GM19468 (cell line): ENCODE measurements at regions not wholly inside any gene's neighbourhood (a gene's known extent, or its start where the extent isn't known, plus 50 kb on each side); places are given as distances from the start of the nearest gene placed in this dataset.
"Not testable (repeated sequence)": the region's sequence is repeated elsewhere in the genome, so short reads cannot be mapped to it uniquely, and the experiment has no call there.

ENCODE experiments used
- ATAC-seq: cut with Tn5 transposase; IDR thresholded peaks from one replicate; pipeline ENCODE4 v1.9.1; 2021; ENCODE audit warnings: mild to moderate bottlenecking, moderate library complexity, moderate number of reproducible peaks; ENCODE audit not compliant: unreplicated experiment; ENCODE audit errors: extremely low read depth

DNA sequence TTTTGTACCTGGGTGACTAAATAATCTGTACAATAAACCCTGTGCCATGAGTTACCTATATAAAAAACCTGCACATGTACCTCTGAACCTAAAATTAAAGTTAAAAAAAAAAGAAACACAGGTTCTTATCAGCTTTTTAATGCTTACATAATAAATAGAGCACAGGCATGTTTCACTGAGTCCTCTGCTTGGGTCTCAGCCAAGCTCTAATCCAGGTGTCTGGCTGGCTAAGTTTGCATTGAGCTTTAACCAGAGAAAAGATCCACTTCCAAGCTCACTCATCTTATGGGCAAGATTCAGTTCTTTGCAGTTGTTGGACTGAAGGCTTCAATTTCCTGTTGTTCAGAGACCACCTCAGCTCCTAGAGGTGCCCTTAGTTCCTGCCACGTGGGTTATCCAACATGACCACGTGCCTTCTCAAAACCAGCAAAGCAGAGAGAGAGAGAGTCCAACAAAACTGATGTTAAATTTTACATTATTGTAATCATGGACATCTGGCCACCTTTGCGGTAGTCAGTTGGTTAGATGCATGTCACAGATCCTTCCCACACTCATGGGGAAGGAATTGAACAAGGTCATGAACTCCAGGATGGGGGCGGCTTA is 68.2 kb upstream of the TMPRSS2 start:
- ATAC-seq: no peak

DNA sequence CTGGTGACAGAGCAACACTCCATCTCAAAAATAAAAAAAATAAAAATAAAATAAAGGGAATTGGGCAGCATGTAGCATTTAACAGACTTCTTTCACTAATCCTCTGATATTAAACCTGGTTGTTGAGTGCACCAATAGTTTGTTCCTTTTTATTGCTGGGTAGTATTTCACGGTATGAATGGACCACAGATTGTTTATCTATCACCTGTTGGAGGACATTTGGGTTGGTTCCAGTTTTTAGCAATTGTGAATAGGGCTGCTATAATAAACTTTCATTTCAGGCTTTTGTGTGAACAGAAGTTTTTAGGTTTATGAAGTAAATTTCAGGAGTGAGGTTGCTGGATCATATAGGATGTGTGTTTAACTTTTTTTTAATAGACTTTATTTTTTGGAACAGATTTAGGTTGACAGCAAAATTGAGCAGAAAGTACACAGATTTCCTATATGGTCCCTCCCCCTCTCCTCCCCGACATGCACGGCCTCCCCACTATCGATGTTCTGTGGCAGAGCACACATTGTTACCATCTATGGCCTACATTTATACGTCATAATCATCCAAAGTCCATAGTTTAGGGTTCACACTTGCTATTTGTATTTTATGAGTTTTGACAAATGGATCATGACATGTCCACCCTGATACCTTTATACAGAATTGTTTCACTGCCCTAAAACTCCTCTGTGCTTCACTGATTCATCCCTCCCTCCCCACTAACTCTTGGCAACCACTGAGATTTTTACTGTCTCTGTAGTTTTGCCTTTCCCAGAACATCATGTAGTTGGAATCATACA is 66.1 kb upstream of the TMPRSS2 start:
- ATAC-seq: no peak

DNA sequence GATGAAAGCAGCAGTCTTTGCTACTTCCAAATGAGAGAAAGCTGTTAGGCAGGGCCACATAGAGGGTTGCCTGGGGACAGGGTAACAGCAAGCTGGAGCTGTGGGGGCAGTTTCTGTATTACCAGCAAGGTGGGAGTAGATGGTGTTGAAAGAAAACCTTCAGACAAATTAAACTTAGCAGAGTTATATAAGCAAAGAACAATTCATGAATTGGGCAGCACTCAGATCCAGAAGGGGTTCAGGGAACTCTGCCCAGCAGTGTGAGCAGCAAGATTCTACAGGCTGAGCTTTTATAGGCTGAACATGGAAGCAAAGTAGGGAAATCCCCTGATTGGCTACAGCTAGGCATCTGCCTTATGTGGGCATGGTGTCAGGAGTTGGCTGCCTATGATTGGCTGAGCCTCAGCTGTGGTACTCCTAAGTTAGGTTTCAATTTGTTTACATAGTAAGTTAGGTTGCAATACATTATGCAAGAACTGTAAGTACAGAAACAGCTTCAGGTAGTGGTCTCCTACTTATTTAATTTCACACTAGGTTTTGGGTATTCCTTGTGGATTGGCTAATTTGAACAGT is 64.1 kb upstream of the TMPRSS2 start:
- no peak for ATAC-seq

DNA sequence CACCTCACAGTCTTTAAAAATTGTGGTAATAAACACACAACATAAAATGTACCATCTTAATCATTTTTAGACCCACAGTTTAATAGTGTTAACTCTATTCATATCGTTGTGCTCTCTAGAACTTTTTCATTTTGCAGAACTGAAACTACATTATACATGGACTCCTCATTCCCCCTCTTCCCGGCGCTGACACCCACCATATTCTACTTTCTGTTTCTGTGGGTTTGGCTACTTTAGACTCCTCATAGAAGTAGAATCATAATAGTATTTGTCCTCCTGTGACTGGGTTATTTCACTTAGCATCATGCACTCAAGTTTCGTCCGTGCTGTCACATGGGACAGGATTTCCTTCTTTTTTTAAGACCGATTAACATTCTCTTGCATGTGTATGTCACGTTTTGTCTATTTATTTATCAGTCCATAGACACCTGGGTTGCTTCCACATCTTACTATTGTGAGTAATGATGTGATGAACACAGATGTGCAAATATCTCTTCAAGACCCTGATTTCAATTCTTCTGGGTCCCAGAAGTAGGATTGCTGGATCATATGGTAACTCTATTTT is 62.9 kb upstream of the TMPRSS2 start:
- ATAC-seq: peak; percentile 31

DNA sequence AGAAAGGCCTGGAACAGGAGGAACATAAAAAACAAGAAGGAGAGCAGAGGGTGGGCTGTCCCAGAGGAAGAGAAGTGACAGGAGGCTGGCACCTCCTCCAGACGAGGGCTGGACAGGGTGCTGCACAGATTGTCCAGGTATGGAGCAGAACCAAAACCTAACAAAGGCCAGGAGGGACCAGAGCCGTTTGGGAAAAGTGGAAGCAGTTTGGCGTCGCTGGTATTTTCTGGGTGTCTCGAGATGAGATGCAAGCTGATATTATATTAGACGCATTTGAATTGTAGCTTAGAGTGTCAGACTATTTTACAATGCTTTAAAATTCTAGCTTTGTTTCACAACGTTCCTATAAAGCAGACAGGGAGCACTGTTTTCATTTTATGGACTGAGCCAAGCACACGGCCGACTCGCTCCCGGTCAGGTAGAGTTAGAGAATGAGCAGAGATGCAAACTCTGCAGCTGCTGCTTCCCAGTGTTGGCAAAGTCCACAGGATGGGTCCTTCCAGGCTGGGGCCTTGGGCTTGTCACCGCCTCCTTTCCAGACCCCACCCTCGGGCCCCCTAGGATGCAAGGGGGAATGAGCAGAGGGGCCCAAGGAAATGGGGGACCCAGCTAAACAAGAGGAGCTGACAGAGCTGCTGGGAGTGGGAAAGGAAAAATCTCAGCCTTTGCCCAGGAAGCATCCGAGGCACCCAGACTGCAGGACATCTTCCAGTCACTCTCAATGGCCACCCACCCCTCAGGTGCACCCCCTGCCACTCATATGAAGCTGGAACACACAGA is 60.8 kb upstream of the TMPRSS2 start:
- ATAC-seq: no peak

DNA sequence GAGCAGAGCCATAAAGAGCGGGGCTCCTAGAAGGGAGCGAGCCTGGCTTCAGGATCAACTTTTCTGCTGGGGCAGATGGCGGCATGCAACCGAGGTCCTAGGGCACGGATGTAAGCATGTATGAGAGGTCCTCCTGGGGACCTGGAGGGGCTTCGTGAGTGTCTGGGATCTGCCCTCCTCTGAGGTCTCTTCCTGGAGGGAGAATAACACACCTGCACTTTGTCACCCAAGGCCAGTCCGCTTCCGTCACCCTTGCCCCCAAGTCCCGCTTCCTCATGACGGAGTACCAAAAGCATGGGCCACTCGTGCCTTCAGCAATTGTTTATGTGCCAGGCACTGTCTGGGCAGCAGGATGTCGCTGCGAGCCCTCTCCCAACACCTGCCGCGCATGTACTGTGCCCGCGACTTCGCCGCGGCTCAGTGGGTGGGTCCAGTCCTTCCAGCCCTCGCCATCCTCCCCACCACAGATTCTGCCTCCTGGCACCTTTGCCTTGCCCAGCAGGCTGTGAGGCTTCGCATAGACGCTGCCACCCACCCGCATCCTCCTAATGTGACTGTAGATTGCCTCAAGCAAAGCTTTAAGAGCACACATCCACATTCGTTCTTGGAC is 60.0 kb upstream of the TMPRSS2 start:
- no peak for ATAC-seq

DNA sequence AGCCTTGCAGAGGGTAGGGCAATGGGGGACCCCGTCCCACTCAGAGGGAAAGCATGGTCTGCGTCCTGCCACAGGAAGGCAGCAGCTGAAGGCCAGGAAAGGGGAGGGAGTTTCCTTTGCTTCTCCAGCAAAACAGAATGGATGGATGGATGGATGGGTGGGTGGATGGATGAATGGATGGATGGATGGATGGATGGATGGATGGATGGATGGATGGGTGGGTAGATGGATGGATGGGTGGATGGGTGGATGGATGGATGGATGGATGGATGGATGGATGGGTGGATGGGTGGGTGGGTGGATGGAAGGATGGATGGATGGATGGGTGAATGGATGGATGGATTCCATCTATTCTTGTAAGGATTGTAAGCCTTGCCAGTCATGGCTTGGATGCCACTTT is 59.3 kb upstream of the TMPRSS2 start:
- not testable (repeated sequence) for ATAC-seq

DNA sequence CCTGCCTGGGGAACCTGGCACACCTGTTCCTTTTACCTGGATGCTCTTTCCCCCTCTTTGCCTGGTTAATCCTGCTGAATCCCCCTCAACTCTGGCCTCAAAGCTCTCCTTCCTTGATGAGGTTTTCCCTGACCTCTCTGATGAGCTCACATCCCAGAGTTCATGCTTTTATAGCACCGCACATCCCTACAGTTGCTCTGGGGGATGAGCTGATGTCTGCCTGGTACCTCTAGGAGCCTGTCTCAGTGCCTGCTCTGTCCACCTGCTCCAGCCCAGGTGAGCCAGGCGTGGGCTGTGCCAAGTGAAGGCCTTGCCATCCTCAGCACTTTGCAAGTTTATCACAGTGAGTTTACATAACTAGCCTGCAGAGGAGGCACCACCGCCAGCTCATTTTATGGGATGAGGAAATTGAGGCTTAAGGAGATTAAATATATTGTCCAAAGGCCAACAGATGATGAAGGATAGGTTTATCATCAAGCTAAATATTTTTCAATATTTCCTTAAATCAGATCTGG is 58.6 kb upstream of the TMPRSS2 start:
- no peak for ATAC-seq

DNA sequence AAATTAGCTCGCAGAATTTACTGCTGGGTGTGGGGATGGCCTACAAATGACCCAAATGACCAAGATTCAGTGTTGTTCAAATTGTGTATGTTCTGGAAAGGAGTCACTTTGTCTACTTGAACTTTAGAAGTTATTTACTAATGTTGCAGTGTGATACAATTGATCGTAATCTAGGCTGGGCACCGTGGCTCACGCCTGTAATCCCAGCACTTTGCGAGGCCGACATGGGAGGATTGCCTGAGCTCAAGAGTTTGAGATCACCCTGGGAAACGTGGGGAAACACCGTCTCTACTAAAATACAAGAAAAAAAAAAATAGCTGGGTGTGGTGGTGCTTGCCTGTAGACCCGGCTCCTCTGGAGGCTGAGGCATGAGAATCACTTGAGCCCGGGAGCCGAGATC is 57.6 kb upstream of the TMPRSS2 start:
- ATAC-seq: no peak

DNA sequence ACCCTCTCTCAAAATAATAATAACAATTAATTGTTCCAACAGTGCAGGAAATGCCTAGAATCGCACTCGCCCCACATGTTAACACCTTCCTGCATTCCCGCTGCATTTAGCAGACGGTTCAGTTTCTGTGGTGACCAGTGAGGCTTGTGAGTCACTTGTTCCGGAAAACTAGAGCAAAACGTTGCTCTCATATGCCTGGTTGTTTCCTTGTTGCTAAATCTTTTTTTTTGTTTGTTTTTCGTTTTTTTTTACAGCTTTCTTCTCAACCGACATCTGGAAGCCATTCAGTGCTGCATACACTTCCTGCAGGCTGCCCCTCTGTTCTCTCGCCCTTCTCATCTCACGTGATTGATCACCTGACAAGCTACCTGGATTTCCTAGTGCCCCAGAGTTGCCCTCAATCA is 56.9 kb upstream of the TMPRSS2 start:
- ATAC-seq: no peak

DNA sequence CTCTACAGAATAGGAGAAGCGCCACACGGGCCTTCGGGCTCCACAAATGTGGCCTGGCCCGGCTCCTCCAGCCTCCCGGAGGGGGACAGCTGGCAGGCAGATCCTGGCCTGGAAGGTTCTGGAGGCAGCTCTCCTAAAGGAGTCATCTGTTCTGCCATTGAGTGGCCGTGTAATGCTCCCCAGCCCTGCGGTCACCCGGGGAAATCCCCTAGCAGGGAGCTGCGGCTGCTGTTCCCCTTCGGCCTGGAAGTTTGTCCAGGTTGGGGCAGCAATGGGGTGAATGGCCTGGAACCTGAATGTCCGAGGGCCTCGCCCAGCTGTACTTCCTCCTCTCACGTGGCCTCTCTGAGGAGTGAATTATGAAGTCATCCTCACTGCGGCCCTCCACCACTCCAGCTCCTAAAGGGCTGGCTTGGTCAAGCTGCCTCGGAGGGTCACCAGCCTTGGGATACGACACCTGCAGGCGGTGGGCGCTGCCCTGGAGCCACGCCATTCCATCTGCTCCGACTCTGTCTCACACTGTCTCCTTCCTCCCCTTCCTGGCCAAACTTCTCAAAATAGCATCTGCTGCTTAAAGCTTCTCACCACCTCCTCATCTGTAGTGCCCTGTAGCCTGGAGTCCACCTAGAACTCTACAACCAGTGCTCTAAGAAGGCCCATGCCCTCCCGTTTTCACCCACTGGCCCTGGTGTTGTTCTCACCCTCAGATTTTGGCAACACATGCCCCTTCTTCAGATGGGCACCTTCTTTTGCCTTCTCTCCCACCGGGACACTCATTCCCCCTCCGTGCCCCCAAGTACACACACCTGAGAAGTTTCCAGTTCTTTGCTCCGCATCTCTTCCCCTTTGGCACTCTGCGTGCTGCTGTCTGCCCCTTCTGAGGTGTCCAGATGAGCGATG is 54.4 kb upstream of the TMPRSS2 start:
- ATAC-seq: no peak

DNA sequence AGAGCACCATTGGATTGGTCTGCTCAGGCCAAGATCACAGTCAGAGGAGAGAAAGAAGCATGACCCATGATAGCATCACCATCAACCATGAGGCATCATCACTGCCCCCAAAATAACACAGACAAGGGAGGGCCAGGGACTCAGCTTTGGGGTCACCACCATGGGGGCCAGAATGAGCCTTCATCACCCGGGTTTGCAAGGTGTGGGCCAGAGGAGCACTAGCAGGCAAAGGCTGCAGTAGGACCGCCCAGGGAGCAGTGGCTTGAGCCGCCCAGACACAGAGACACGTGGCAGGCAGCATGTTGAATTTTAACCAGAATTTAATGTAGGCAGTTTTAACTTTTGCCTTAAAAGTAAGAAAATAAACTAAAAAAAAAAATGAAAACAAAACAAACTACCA is 53.7 kb upstream of the TMPRSS2 start:
- no peak for ATAC-seq

DNA sequence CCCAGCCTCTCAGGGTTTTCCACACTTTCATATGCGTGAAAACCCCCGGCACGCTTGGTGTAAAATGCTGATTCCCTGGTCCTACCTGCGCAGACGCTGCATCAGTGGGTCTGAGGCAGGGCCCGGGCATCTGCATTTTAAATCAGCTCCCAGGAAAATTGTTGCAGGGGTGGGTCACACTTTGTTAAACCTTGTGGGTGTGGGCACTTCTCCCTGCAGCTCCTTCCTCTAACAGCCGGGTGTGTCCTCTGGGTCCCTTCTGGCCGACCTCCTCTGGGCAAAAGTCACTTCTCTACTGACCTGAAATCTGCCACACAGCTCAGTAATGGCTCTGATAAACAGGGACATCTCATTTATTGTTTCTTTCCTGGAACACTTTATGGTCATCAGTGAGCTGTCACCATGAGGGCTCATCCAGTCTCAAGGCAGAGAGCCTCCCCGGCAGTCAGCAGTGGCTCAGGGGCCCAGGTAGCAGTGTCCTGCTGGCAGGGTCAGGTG is 52.8 kb upstream of the TMPRSS2 start:
- no peak for ATAC-seq

DNA sequence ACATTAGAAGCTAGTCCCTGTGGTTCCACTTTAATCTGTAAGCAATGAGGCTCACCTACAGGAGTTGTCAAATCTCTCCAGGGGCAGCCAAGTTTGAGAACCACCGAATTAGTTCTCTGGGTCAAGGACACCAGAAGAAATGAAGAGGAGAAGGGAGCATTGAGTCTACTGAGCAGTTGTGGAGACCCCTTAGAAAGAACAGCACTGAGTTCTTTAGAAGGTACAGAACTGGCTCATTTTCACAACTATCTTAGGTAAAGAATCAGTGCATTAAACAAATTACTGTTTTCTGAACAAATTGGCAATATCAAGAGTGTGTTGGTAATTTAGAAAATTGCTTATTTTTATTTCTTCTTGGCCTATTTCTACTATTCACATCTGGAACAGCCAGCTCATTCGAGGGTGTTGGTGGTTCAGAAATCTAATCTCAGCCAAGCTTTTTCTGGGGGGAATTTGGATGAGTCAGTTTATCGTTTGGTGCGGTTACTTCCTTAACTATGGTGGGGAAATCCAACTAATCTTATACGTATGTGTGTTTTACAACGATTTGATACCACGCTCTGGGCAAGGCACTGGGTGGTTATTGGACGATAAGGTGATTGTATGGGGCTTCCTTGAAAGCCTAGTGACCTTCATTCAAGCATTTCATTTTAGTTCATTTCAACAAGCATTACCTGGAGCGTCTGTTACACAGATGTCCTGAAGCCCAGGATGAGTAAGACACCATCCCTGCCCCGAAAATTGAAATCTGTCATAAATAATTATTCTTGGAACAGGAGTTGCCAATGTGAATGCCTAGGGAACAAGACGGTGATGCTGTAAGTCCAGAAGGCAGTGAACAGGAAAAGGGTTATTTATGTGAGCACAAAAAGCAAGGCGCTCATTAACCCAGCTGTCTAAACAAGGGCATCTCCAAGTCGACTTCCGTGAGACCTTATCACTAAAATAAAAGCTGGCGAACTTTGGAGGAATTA is 52.0 kb upstream of the TMPRSS2 start:
- no peak for ATAC-seq

DNA sequence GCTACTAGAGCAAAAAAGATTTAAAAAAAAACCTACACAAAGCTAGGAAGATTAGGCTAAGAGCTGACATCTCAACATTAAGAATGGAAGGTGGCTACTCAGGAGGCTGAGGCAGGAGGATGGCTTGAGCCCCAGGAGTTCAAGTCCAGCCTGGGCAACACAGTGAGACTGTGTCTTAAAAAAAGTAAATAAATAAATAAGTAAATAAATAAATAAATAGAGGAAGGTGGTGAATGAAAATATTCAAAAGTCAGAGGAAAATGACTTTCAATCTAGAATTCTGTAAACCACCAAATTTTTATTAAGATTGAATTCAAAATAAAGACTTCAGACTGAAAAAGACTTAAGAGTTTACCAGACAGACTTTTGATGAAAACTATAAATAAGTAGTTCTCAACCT is 50.9 kb upstream of the TMPRSS2 start:
- no peak for ATAC-seq

DNA sequence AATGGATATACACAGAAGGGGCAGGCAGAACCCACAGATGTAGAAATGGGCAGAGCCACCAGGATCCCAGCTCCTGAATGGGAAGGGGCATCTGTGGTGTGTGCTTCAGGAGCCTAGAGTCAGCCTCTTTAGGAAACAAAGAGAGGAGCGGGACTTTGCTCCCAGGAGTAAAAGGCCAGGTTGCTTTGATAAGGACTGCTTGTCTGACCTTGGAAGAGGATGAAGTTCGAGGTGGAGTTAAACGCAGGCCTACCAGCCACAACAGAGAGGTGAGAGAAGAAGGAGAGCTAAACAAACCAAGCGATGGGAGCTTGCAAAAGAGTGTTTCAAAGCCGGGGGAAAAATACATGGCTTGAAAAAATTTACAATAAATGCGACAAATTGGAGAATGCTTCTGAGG is 49.9 kb upstream of the TMPRSS2 start:
- ATAC-seq: no peak
